Posterior cingulate gyrus (tissue), 11 donors: ENCODE measurements at regions not wholly inside any gene's neighbourhood (a gene's known extent, or its start where the extent isn't known, plus 50 kb on each side); places are given as distances from the start of the nearest gene placed in this dataset.

Source experiments
- DNase-seq, 10 donors: peaks; one replicate each; pipeline versions ENCODE4 v3.0.0 to v3.0.0-alpha.2; 2020 to 2021; ENCODE audit warnings: mixed read lengths in 3 of 10
- intact Hi-C: fragments of 100-400 bp; cut with DNase I; formaldehyde crosslinking; loops from one replicate; pipeline ENCODE4 v1.15.1; 2023

GRCh38 chr20:24718277-24718676 is 230.8 kb upstream of the CST7 start:
- intact Hi-C loops, result no loop called here
- DNase-seq, result no peak

- intact Hi-C loops, result no loop called here
- no peak for DNase-seq
Observed at GRCh38 chr20:24718696-24719095, 230.4 kb upstream of the CST7 start.

DNA sequence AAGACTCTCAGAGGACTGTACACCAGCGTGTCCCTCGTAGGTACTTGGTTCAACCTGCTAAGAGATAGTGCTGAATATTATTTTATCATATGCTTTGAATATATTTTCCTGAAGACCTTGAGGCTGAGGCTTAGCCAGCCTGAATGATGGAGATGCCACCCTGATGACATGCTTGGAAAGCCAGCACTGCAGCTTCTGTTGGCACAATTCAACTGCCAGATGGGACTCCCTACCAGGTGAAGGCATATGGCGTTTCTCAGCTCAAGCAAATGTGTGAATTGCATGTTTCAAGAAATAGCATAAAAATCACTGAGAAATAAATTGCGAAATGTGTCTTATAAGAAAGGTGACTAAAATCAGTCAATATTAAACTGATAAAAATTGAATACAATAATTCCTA is 228.1 kb upstream of the CST7 start:
- intact Hi-C loops, result no loop called here
- no peak for DNase-seq

- no peak for DNase-seq
Observed at GRCh38 chr20:24721891-24722568, 227.0 kb upstream of the CST7 start.

DNA sequence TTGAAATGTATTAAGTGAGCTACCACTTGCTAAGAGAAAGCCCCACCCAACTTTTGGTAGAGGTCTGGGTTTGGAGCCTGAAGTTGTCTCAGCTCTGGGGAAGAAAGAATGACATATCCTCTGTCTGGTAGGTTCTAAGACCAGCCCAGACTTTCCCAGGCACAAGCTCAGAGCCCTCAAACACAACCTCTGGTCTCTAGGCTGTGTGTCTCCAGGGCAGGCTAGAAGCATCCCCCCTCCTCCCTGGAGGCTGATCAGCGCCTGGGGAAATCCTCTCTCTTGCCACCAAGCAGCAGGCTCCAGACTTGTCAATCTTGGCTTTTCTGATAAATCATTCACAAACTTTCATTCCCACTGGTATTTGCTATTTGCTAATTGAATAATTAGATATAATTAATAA is 226.5 kb upstream of the CST7 start:
- DNase-seq, result no peak
- intact Hi-C loops, result no loop called here

More at GRCh38 chr20:24721891-24722568, 227.0 kb upstream of the CST7 start:
- intact Hi-C loops, result no loop called here

DNA sequence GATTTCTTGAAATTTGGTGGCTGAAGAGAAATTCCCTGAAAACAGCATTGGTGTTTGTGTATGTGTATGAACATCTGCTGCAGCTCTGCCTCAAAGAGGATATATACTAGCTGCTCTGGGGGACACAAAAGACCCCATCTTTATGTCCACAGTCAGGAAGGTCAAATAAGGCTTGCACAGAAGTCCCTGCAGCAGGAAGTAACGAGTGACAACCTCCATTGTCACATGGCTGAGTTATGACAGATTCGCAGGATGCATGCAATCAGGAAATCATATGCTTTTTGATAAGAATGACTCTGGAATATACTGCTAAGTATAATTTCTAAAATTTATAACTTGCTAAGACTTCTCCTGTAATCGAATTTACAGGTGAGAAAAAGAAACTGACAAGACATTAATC is 225.9 kb upstream of the CST7 start:
- DNase-seq, result no peak
- intact Hi-C loops, result no loop called here

- intact Hi-C loops, result no loop called here
- DNase-seq, result no peak
Observed at GRCh38 chr20:24723647-24724352, 225.3 kb upstream of the CST7 start.

DNA sequence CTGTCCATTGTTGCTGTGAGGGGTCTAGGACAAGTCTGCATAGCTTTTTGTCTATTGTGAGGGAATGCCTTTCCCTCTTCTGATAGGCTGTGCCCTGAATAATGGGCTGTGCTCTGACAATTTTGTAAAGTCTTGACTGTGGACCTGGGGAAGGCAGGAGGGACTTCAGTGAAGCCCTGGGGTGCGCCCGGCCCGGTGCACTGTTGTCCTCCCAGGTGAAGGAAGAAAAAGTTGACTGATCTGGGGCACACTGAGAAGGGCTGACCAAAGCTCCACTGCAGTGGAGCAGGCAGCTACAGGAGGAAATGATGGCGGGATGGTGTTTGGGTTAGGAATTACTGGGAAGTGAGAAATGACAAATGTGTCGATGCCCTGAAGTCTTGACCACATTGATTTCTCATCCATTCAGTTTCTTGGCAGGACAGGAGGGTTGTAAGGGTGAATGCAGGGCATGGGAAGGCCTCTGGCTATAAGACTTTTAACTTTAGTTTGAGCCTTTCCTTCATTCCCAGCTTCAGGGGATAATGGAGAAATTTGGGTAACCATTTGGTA is 224.0 kb upstream of the CST7 start:
- intact Hi-C loops, result no loop called here
- no peak for DNase-seq

DNA sequence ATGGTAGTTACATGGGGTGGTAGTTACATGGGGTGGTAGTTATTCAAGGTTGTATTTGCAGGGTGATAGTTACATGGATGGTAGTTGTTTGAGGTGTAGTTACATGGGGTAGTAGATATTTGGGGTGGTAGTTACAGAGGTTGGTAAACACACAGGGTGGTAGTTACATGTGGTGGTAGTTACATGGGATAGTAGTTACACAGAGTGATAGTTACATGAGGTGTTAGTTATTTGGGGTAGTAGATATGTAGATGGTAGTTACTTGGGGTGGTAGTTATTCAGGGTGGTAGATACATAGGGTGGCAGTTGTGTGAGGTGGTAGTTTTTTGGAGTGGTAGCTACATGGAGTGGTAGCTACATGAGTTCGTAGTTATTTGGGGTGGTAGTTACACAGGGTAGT is 221.3 kb upstream of the CST7 start:
- DNase-seq, result no peak
- intact Hi-C loops, result no loop called here

DNA sequence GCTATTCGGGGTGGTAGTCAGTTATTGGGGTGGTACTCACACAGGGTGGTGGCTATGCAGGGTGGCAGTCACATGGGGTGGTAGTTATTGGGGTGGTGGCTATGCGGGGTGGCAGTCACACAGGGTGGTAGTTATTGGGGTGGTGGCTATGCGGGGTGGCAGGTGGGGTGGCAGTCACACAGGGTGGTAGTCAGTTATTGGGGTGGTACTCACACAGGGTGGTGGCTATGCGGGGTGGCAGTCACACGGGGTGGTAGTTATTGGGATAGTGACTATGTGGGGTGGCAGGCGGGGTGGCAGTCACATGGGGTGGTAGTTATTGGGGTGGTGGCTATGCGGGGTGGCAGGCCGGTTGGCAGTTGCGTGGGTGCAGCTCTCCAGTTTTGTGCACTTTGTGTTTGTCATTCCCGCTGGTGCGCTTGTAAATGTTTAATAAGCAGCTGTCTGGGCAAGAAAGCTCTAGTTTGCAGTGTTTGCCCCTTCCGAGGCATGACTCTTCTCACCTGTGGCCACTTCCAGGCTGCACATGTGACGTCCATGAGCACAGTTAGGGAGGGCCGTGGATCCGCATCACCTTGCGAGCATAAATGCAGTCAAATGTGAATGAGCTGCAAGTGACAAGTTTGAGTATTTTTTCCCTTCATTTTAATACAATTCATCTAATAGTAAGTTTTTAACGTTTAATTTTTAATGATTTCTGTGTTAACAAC is 219.0 kb upstream of the CST7 start:
- peak in 1 of 10 donors; percentile 70 for DNase-seq
- intact Hi-C loops, result no loop called here

DNA sequence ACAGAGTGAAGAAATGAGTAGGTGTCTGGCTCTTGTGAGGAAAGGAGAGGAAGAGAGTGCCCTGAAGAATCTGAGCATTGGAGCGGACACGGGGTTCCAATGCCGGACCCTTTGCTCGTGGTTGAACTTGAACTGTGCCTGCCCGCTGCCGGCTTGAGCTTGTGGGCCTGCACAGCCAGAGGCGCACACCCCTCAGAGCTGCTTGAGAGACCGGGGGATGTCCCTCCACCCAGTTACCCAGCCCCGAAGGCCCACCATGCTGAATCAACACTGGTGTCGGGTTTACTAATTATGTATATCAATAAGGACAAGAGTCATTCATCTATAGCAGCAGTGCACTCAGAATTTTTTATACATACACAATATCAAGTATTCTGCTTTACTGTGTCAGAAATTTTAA is 218.3 kb upstream of the CST7 start:
- DNase-seq, result no peak
- intact Hi-C loops, result no loop called here

DNA sequence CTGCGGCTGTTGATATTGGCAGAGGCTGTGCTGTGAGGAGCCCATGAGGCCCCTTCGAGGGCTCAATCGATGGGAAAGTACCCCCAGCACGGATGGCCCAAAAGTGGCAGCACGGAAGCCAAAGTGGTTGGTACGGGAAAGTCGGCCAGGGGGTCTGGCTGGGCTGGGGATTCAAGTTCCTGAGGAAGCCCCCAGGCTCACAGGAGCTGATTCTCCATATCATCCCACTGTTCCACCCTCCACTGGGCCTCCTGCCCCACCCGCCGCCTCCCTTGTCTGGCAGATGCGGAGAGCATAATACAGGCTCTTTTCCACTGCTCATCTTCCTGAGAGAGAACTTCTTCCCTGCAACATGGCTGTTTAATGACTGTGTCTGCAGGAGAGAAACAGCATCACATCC is 217.8 kb upstream of the CST7 start:
- no peak for DNase-seq
- intact Hi-C loops, result no loop called here

DNA sequence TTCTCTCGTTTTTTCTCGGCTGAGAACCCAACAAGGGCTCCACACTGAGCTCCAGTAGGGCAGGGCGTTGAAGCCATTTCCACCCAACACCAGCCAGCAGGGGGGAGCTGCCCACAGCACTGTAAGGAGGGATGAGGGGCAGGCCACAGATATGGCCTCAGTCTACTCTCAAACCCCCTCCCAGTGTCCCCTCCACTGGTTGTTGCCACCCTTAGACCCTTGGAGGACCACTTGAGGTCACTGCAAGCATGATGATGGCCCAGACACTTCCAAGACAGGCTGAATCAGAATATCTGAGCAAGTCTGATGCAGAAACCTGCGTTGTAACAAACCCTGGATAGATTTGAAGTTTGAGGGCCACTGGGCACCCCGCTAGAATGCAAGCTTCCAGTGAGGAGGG is 217.0 kb upstream of the CST7 start:
- intact Hi-C loops, result no loop called here
- DNase-seq, result no peak

GRCh38 chr20:24732599-24732998 is 216.5 kb upstream of the CST7 start:
- intact Hi-C loops, result no loop called here
- DNase-seq, result no peak

GRCh38 chr20:24733416-24733815 is 215.7 kb upstream of the CST7 start:
- no peak for DNase-seq
- intact Hi-C loops, result no loop called here

- DNase-seq, result no peak
- intact Hi-C loops, result no loop called here
Observed at GRCh38 chr20:24734139-24734538, 214.9 kb upstream of the CST7 start.

- intact Hi-C loops, result no loop called here
- DNase-seq, result no peak
Observed at GRCh38 chr20:24735263-24735662, 213.8 kb upstream of the CST7 start.

DNA sequence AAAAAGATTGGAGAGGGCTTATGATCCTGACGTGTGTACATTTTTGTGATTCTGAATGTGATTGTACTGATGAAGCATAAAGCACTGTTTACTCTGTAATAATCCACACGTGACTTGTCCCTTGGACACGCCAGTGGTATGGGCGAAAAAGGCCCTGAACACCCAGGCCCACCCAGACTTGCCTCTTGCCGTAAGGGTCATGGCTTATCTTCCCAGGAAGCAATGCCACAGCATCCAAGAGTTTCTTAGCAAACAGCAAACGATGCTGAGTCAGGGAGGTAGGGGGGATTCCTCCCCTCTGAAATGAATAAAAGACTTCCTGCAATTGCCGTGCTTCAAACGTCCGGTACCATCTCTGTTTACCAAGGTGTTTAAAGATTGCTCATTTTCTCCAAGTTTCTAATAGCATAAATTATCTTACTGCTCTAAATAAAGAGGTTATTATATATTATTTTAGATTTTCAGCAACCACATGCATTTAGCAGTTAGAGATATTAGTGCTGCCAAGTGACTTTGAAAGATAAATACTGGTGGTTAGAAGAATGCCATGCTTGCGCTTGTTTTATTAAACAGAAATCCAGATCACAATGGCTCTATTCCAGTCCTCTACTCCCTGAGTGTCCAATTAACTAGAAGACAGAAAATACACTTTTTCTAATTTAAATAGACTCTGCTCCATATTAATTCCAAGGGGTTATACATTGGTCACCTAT is 212.8 kb upstream of the CST7 start:
- intact Hi-C loops, result no loop called here

DNA sequence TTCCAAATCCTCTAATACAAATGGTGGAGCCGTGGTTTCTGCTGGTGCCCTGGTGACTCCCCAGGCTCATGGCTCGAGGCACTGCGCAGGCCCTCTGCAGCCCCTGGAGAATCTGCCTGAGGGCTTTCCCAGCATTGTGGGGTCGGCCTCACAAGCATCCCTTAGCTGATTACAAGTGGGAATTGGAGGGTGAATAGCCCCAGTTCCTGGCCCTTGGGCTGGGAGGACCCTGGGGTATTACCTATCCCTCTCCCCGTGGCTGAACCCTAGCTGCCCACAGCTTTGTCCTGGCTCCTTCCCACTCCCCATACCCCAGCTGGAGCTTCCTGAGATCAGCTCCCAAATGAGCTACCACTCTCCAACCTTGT is 212.2 kb upstream of the CST7 start:
- intact Hi-C loops, result no loop called here
- DNase-seq, result no peak

More for the DNA sequence above, 212.8 kb upstream of the CST7 start:
- no peak for DNase-seq

GRCh38 chr20:24737212-24737850 is 211.7 kb upstream of the CST7 start:
- no peak for DNase-seq
- intact Hi-C loops, result no loop called here
